ENCODE measurements at regions not wholly inside any gene's neighbourhood (a gene's known extent, or its start where the extent isn't known, plus 50 kb on each side); places are given as distances from the start of the nearest gene placed in this dataset.

GRCh38 chr20:57092112-57092899, 174.1 kb downstream of the BMP7 start:
- H3K27ac ChIP-seq: no peak overlapping the region
- TF ChIP-seq CTCF (IDR thresholded peaks at IDR 0.05) (peak; percentile 71 to 84), EP300 (IDR thresholded peaks at IDR 0.05) (no peak), POLR2A (IDR thresholded peaks at IDR 0.05) (no peak), POLR2AphosphoS5 (IDR thresholded peaks at IDR 0.05) (no peak)
- no peaks in the 10 kb centered on the region for H3K36me3 ChIP-seq
- peaks cover 17% of the 10 kb centered on the region for H3K4me1 ChIP-seq
- WGBS: 35% methylated on average over 17 of the region's 34 CpGs
- H3K9me3 ChIP-seq: no peaks in the 10 kb centered on the region
- H3K27me3 ChIP-seq: peaks cover 7% of the 10 kb centered on the region
- peak in 1 of 2 donors; percentile 75 for DNase-seq (ENCODE audit: low spot score in 2 of 2)
- H3K4me3 ChIP-seq: no peak overlapping the region

- Histone ChIP-seq H3K36me3 (no peaks in the 10 kb centered on the region), H3K27ac (no peak overlapping the region), H3K9me3 (no peaks in the 10 kb centered on the region), H3K4me3 (no peak overlapping the region), H3K27me3 (peaks cover 3% of the 10 kb centered on the region), H3K4me1 (peaks cover 17% of the 10 kb centered on the region)
- TF ChIP-seq CTCF (IDR thresholded peaks at IDR 0.05) (no peak), EP300 (IDR thresholded peaks at IDR 0.05) (no peak), POLR2AphosphoS5 (IDR thresholded peaks at IDR 0.05) (no peak), POLR2A (IDR thresholded peaks at IDR 0.05) (no peak)
- DNase-seq (ENCODE audit: low spot score in 2 of 2): no peak
- WGBS: 75% methylated on average over 12 of the region's 23 CpGs
Observed at GRCh38 chr20:57092900-57093530, 173.4 kb downstream of the BMP7 start.

GRCh38 chr20:57093766-57094165, 172.7 kb downstream of the BMP7 start:
- Histone ChIP-seq H3K9me3 (no peaks in the 10 kb centered on the region), H3K4me1 (peaks cover 17% of the 10 kb centered on the region), H3K36me3 (no peaks in the 10 kb centered on the region), H3K27me3 (peaks cover 3% of the 10 kb centered on the region), H3K4me3 (no peak overlapping the region), H3K27ac (no peak overlapping the region)
- no peak for DNase-seq (ENCODE audit: low spot score in 2 of 2)
- WGBS: 89% methylated on average over 9 of the region's 10 CpGs
- no peak for TF ChIP-seq CTCF (IDR thresholded peaks at IDR 0.05)
- TF ChIP-seq POLR2A (IDR thresholded peaks at IDR 0.05): no peak
- TF ChIP-seq EP300 (IDR thresholded peaks at IDR 0.05): no peak
- no peak for TF ChIP-seq POLR2AphosphoS5 (IDR thresholded peaks at IDR 0.05)

GRCh38 chr20:57094252-57094891, 172.1 kb downstream of the BMP7 start:
- Histone ChIP-seq H3K9me3 (no peaks in the 10 kb centered on the region), H3K4me1 (peaks cover 17% of the 10 kb centered on the region), H3K27ac (no peak overlapping the region), H3K27me3 (peaks cover 3% of the 10 kb centered on the region), H3K36me3 (no peaks in the 10 kb centered on the region), H3K4me3 (no peak overlapping the region)
- DNase-seq (ENCODE audit: low spot score in 2 of 2): no peak
- no peak for TF ChIP-seq EP300 (IDR thresholded peaks at IDR 0.05)
- TF ChIP-seq POLR2A (IDR thresholded peaks at IDR 0.05): no peak
- no peak for TF ChIP-seq POLR2AphosphoS5 (IDR thresholded peaks at IDR 0.05)
- TF ChIP-seq CTCF (IDR thresholded peaks at IDR 0.05): no peak
- WGBS: 84% methylated on average over 16 of the region's 16 CpGs

GRCh38 chr20:57094991-57095390, 171.4 kb downstream of the BMP7 start:
- TF ChIP-seq POLR2AphosphoS5 (IDR thresholded peaks at IDR 0.05) (no peak), POLR2A (IDR thresholded peaks at IDR 0.05) (no peak), EP300 (IDR thresholded peaks at IDR 0.05) (no peak), CTCF (IDR thresholded peaks at IDR 0.05) (no peak)
- Histone ChIP-seq H3K4me1 (peaks cover 12% of the 10 kb centered on the region), H3K27ac (no peak overlapping the region), H3K27me3 (peaks cover 3% of the 10 kb centered on the region), H3K9me3 (no peaks in the 10 kb centered on the region), H3K36me3 (no peaks in the 10 kb centered on the region), H3K4me3 (no peak overlapping the region)
- DNase-seq (ENCODE audit: low spot score in 2 of 2): no peak
- WGBS: 88% methylated on average over 6 of the region's 12 CpGs

Measured in suprapubic skin (tissue), 4 donors.